NCI-H524 treated with DMSO at 0.1 percent for 48 hours (cell line): ENCODE measurements at regions not wholly inside any gene's neighbourhood (a gene's known extent, or its start where the extent isn't known, plus 50 kb on each side); places are given as distances from the start of the nearest gene placed in this dataset.

Experiments
- DNase-seq: peaks from one replicate; lab custom pipeline; 2025; lab: John Stamatoyannopoulos, UW

- no peak for DNase-seq
Measured at GRCh38 chr2:166560022-166560421, 66.0 kb upstream of the SCN7A start.

GRCh38 chr2:166550923-166551322 is 56.9 kb upstream of the SCN7A start:
- DNase-seq: no peak

GRCh38 chr2:166545473-166545872 is 51.4 kb upstream of the SCN7A start:
- no peak for DNase-seq
